ENCODE measurements at regions not wholly inside any gene's neighbourhood (a gene's known extent, or its start where the extent isn't known, plus 50 kb on each side); places are given as distances from the start of the nearest gene placed in this dataset.
"Not testable (repeated sequence)": the region's sequence is repeated elsewhere in the genome, so short reads cannot be mapped to it uniquely, and the experiment has no call there.

DNA sequence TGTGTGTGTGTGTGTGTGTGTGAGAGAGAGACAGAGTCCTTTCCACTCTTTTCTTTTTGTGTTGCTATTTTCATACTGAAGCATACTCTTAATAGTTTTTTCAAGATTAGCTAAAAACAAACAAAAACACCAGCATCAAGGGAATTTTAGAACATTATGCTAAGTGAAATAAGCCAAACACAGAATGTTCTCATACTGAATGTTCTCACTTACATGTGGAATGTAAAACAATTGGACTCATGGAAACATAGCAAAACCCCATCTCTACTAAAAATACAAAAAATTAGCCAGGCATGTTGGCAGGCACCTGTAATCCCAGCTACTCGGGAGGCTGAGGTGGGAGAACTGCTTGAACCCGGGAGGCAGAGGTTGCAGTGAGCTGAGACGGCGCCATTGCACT lies 193.4 kb downstream of the XPNPEP1 start:
- not testable (repeated sequence) for DNase-seq (ENCODE audit: low spot score)

DNA sequence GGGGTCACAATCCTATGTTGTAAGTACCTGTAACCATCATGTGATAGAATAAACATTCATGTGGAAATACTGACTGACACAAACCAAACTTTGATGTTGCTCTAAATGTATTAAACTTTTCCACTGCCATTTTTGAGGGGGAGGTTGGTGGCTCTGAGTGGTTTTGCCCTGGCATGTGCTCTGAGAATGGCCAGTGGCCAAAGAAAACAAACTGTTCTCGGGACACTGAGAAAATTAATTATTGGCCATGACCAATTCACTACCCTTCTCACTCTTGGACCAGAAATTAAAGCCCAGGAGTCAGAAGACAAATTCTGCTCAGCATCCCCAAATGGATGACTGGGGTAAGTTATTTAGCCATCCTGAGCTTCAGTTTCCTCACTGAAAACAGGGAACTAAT lies 195.9 kb downstream of the XPNPEP1 start:
- no peak for DNase-seq (ENCODE audit: low spot score)

DNA sequence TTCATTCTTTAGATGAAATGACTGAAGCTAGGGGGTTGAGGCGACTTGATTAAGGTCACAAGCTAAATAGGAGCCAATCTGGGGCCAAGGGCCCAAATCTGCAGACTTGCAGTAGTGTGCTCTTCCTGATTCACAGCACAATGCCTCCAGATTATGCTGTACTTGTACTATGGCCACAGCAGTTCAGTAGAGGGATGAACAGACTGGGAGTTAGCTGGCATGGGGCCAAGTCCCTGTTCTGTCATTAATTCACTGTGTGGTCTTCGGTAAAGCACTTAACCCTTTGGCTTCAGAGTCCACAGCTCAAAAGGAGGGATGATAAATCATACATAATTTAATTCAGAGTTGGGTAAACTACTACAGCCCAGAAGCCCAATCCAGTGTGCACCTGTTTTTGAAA lies 196.8 kb downstream of the XPNPEP1 start:
- DNase-seq (ENCODE audit: low spot score): no peak

DNA sequence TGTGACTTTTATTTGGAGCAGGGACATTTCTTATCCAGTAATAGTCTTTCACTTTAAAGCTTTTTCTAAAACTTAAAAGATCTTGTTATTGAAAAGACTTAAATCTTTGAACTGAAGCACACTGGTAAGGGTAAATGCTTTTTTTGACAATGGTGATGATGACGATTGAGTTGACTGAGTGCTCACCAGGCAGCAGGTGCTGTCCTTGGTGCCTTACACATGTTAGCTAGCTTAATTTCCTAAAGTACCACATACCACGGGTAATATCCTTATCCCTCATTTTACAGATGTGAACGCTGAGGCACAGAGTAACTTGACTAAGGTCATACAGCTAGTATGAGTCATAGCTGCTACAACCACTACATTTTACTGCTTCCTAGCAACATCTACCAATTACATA lies 200.0 kb downstream of the XPNPEP1 start:
- DNase-seq (ENCODE audit: low spot score): no peak

DNA sequence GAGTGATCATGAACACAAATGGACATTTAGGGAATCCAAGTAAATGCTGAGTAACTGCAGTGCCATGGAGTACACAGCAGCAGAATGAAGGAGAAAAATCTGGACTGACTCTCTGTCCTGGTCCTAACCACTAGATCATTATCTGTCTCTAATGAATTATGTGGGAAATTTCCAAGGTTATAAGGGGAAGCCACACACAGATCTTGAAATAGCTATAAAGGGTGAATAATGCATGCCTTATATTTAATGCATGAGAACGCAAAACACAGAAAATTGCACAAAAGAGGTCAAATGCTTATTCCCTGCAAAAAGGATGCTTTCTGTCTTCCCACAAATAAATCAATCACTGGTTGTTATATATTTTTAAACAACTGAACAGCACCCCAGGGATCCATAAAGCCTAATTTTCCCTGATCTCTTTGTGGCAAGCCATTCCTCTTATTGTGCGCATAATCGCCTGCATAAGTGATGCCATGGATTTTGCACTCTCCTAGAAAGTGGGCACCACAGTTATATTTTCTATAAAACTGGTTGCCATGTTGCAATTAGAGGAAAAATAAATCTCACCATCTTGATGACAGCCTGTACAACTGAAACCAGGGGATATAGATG lies 201.8 kb downstream of the XPNPEP1 start:
- DNase-seq (ENCODE audit: low spot score): no peak

DNA sequence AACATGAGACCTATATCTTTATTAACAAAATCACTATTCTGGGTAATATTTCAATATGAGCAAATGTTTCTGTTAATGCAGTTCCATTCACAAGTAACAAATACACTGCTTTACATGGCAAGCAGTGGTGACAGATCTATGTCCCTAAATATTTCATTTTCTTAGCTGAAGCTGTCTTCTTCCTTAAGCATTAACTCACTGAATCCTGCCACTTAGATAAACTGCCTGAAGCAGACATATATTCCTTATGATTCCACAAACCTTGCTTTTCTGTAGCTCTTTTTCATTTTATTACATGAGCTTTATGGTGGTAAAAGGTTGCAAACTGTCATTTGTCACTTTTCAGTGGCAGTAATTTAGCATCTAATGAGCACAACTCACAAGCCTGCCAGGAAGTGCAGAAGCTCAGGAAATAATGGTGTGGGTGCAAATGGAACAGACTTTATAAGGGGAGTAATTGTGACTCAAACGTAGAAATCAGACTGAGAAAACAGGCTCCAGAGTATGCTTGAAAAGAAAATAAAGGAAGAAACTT lies 217.2 kb downstream of the XPNPEP1 start:
- no peak for DNase-seq (ENCODE audit: low spot score)

DNA sequence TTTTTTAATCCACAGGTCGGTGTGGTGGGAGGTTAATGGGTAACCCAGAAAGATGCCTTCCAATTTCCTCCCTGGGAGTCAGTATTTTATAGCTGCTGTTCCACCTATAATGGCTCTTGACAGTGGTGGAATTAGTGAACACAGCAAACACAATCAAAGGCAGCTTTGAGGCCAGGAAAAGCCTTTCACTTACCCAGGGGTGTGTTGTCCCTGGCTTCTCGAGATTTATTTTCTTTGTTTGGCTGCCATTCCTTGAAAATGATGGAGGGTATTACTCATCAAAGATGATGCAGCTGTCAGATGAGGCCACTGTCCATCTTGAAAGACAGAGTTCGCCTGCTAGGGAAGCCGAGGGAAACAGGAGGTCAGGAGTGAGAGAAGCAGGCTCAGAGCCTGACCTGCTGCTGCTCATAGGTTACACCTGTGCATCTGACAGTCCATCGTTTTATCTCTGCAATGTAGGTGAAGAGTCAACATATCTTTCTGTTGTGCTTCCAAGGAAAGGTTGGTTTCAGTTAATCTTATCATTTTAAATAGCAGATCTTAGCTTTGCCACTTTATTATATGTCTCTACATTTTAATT lies 221.6 kb downstream of the XPNPEP1 start:
- DNase-seq (ENCODE audit: low spot score): no peak

DNA sequence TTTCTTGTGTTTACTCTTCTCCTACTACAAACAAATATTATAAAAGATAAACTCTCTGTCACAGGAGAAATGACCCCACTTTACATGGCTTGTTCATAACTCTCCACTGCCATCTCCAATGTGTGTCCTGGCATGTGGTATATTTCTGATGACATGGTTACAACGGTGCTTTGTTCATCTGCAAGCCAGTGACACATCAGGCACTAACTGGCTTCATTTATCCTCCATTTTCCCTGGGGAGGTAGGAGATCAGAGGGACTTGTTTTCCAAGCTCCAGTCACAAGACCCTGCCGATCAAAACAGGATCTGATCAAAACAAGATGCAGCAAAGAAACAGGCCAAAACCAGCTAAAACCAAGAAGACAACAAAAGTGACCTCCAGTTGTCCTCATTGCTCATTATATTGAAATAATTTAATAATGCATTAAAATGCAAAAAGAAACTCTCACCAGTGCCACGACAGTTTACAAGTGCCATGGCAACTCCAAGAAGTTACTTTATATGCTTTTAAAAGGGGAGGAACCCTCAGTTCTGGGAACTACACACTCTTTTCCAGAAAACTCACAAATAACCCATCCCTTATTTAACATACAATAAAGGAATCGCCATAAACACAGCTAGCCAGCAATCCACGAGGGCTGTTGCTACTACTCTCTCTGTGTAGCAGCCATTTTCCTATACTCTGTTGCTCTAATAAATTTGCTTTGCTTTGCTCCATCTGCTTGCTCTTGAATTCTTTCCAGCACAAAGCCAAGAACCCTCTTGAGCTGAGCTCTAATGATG lies 224.2 kb downstream of the XPNPEP1 start:
- DNase-seq (ENCODE audit: low spot score): no peak

DNA sequence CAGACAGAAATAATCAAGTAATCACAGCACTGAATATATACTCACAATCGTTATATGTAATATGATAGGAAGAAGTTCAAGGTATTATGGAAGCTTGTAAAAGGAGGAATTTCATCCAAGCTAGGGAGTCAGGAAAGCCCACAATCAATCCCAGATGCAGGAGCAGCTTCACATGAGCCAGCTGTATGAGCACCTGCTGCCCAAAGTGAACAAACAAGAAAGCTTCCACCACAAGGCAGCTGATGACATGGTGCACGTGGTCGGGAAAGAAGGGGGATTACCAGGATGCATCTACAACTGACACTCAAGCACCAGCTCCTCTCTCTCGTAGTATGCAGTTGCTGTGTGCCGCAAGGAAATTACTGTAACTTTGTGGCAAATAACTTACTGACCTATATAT lies 225.2 kb downstream of the XPNPEP1 start:
- DNase-seq (ENCODE audit: low spot score): no peak

DNA sequence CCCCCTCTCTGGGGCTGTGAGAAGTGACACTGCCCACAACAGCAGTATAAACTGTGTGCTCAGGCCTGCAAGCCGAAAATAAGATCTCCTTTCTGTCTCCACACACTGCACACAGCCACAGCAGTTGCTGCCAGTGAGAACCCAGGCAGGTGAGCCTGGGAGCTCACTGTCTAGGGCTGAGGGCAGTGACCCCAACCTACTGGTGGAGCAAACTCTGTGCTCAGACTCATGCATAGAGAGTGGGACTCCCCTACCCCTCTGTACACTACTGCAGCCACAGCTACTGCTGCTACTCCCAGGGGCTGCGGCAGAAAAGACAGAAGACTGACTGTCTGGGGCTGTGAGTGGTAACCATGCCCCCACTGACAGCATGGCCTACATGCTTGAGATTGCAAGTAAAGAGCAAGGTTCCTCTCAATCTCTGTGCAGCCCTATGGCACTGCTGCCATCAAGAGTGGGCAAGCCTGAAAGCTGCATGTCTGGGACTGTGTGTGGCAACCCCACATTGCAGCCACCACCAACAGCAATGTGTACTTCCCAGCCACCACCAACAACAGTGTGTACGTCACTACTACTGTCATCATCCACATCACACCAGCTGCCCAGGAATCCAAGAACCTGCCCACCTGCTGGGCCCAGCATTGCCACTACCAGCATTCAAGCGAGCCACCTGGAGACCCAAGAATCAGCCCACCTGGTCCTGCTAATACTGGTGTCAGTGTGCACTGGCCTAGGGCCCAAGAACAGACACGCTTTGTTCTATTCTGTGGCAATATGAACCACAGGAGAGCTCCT lies 226.1 kb downstream of the XPNPEP1 start:
- DNase-seq (ENCODE audit: low spot score): no peak

DNA sequence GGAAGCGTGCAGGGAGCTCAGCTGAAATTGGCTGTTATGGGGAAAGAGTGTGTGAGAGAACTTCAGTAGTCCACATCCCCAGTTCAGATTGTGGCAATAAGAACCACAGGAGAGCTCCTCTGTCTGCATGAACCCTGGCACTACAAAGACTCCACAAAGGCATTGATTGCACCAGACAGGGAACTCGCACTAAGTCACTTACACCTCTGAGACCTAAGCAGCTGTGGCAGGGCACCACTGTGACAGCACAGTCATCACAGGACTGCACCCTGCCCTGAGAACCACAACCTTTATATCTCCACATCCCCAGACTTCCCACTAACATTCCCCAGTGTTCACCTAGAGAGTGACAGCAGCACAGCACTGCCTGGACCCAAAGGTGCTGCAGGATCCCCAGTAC lies 226.8 kb downstream of the XPNPEP1 start:
- no peak for DNase-seq (ENCODE audit: low spot score)

DNA sequence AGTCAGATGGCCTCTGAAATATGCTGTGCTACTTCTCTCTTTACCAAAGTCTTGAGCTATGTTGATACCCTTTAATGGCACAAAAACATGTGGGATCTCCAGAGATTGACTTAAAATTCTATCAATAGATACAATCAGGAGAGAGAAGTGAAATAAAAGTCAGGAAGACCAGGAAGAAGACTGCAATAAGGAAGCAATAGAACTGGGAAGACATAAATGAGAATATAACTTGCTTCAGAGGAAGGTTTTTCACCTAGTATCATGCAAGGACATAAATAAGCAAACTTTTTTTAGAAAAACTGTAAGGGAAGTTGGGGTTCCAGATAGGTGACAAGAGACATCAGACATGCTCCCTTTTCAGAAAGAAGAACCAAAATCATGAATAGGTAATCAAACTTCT lies 227.3 kb downstream of the XPNPEP1 start:
- DNase-seq (ENCODE audit: low spot score): no peak

DNA sequence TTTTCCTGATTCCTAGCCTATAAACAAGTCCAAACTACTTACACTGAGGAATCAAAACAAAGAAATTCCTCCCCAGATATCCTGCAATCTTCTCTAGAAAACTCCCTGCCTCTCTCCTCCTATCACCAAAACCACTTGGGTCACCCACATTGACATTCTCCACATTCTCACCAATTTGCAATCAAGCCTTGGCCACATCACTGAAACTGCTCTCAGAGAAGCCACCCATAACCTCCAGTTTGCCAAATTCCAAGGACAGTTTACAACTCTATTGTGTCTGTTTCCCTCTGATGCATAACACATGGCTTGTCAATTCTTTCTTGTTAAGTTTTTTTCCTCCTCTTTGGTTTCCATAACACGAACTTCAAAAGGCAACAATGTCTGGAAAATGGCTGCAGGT lies 233.5 kb downstream of the XPNPEP1 start:
- no peak for DNase-seq (ENCODE audit: low spot score)

DNA sequence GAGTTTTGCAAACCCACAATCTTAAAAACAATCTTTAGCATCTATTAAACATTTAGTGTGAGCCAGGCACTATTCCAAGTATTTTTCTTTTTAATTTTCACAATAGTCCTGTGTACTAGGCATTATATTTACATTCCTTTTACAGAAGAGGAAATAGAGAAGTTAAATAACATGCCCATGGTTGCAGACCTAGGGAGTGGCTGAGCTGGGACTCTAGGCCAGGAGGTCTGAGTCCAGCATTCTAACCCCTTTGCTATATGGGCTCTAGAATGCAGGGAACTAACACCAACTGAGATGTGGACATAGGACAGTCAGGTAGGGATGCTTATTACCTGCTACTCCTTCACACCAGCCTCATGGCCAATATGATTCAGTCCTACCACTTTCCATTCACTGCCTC lies 243.8 kb downstream of the XPNPEP1 start:
- no peak for DNase-seq (ENCODE audit: low spot score)

DNA sequence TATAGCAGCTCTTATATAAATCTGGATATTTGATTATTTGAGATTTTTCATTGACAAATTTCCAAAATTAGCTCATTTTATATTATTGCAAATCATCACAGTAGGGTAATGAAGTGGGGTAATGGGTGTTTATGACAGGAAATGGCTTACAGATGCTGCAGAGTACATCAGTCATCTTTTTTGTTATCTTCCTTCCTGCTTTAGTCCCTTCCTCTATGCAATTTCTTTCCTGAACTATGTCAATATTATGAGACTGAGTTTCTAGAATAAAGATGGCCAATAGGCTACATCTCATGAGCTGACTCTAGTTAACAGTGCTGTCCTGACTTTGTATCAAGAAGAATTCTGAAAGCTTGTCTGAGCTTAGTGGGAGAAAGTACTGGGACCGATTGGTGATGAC lies 244.5 kb downstream of the XPNPEP1 start:
- no peak for DNase-seq (ENCODE audit: low spot score)

DNA sequence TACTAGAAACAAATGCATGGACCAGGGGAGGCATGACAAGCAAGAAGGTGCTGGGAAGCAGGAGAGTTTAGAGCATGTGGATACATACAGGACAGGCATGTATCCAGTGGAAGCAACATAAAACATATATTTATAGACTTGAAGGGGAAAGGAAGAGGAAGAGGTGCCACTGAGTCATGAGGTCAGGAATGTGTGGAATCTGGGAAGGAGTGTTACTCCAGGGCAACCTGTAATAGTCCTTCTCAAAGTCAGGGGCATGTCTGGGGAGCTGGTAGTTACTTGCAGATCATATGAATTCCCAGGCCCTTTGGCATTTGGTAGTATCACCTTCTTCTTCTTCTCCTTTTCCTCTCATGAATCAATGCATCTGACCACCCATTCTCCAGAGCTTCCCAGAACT lies 246.6 kb downstream of the XPNPEP1 start:
- DNase-seq (ENCODE audit: low spot score): no peak

DNA sequence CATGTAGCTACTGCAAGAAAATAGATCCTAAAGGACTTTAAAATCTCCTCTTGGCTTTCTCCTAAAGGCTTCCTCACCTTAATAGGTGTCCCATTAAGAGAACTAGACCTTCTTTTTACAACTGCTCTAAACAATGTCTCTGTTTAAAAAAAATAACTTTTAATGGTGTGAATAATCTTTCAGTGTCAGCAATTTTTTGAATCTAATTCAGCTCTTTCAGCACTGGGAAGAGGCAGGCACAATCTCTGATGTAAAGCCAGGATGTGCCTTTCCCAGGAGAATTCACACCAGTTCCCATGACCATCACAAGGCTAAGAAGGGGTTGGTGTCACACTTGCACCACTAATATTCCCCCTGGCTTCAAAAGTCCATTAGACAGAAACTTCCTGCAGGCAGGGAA lies 254.6 kb downstream of the XPNPEP1 start:
- no peak for DNase-seq (ENCODE audit: low spot score)

DNA sequence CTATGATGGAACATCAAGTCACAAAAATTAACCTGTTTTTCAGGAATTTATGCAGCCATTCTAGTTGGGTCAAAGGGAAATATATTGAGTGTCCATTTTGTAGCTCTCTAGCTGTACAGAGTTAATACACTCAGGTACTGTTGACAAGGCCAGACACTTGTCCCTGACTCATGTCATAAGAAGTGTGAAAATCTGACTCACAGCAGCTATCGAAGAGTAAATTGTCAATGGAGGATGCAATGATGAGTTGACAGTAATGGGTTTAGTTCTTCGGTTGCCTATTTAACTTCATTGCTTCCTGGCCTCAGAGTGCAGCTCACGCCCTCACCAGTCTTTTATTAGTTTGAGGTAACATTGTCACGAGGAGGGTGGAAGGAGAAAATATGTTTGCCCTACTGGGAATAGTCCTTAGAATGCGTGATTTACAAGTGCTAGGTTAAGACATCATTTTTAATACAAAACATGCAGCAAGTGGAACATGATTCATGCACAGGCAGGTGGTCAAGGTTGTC lies 255.1 kb downstream of the XPNPEP1 start:
- DNase-seq (ENCODE audit: low spot score): no peak

DNA sequence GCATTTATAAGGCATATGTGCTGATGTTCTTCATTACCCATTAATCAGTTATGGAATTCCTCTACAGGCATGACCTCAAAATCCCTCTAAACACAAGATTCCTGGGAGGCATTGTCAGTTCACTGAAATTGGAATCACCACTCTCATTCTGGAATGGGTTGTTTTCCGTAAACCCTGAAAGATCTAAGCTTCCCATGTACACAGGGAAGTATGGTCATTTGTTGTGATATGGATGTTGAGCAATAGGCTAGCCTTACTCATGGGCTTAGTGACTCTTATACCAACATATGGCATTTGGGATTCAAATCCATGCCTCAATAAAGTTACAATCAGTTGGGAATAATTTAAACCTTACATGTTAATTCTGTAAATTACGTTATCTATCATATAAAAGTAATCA lies 258.0 kb downstream of the XPNPEP1 start:
- no peak for DNase-seq (ENCODE audit: low spot score)

DNA sequence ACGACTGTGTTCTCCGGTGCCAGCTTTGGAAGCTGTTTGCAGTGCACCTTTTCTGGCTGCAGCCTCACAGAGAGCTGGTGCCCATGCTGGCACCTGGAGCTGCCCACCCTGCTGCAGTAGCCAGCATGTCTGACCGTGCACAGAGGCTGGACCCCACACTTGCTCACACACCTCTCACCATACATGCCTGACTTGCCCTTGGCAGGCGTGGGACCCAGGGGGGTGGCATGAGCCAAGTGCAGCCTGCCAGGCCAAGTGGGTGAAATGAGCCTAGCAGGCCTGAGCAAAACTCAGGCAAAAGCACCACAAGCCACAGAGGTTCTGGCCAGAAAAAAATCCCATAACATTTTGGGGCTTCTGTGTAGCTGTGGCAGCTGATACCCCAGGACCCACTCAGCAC lies 258.8 kb downstream of the XPNPEP1 start:
- DNase-seq (ENCODE audit: low spot score): no peak

DNA sequence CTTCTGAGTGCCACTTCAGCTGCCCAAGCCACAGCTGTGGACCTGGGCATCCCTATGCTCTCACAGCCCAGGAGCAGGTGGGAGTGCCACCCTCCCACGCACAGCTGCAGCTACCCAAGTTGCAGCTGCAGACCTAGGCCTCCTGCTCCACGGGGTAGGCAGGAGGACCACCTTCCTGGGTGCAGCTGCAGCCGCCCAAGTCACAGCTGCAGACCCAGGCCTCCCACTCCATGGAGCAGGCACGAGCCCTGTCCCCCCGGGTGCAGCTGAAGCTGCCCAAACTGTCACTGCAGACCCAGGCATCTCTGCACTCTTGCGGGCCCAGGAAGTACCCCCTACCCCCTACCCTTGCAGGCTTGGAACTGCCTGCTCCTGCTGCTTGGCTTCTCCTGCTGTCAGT lies 260.2 kb downstream of the XPNPEP1 start:
- DNase-seq (ENCODE audit: low spot score): no peak

DNA sequence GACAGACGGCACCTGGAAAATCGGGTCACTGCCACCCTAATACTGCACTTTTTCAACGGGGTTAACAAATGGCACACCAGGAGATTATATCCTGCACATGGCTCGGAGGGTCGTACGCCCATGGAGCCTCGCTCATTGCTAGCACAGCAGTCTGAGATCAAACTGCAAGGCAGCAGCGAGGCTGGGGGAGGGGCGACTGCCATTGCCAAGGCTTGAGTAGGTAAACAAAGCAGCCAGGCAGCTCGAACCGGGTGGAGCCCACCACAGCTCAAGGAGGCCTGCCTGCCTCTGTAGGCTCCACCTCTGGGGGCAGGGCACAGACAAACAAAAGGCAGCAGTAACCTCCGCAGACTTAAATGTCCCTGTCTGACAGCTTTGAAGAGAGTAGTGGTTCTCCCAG lies 270.7 kb downstream of the XPNPEP1 start:
- not testable (repeated sequence) for DNase-seq (ENCODE audit: low spot score)

Data from AG08396 (cell line).